ENCODE measurements at regions not wholly inside any gene's neighbourhood (a gene's known extent, or its start where the extent isn't known, plus 50 kb on each side); places are given as distances from the start of the nearest gene placed in this dataset.

DNA sequence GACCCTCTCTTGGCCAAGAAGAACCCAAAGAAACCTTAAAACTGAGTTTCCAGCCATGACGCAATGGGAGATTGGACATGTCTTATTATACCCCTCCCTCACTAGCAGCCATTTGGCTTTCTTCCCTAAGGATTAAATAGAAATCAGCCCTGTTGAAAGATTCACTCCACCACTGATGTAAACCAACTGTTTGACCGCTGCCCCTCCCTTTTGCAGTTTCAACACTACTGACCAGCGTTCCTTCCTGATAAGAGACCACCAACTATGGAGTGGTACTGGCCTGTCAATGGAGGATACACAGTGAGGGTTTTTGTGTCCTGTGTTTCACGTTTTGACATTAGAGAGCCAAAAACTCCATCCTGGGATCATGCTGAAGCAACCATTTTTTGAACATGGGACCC lies 53.2 kb upstream of the CD2AP start:
- TF ChIP-seq, protein P1, sequence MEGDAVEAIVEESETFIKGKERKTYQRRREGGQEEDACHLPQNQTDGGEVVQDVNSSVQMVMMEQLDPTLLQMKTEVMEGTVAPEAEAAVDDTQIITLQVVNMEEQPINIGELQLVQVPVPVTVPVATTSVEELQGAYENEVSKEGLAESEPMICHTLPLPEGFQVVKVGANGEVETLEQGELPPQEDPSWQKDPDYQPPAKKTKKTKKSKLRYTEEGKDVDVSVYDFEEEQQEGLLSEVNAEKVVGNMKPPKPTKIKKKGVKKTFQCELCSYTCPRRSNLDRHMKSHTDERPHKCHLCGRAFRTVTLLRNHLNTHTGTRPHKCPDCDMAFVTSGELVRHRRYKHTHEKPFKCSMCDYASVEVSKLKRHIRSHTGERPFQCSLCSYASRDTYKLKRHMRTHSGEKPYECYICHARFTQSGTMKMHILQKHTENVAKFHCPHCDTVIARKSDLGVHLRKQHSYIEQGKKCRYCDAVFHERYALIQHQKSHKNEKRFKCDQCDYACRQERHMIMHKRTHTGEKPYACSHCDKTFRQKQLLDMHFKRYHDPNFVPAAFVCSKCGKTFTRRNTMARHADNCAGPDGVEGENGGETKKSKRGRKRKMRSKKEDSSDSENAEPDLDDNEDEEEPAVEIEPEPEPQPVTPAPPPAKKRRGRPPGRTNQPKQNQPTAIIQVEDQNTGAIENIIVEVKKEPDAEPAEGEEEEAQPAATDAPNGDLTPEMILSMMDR (IDR thresholded peaks at IDR 0.05) = no peak
- TF ChIP-seq ZFX (IDR thresholded peaks at IDR 0.05; ENCODE audit: borderline replicate concordance) = no peak
